H1 (cell line): ENCODE measurements at regions not wholly inside any gene's neighbourhood (a gene's known extent, or its start where the extent isn't known, plus 50 kb on each side); places are given as distances from the start of the nearest gene placed in this dataset.

ENCODE experiments used
- CTCF ChIA-PET: fragments of 300-600 bp; sonication (Branson Sonifier 250); formaldehyde crosslinking; loops from one replicate; lab custom pipeline; 2021; ENCODE audit not compliant: partially characterized antibody; lab: Charles Lee
- POLR2A ChIA-PET: fragments of 300-600 bp; sonication (Branson Sonifier 250); formaldehyde crosslinking; loops from one replicate; lab custom pipeline; 2021; ENCODE audit warnings: inconsistent platforms; ENCODE audit not compliant: partially characterized antibody; lab: Charles Lee
- DNase-seq, 2 experiments: peaks; one replicate each; pipeline versions ENCODE4 v3.0.0 to v3.0.0-alpha.2; 2010 to 2022; ENCODE audit warnings: low spot score in 2 of 2, low read depth in 1 of 2, mixed read lengths in 1 of 2
- FAIRE-seq: peaks from 2 replicates; lab custom pipeline; 2011; peaks lifted over from hg19 to GRCh38; lab: Jason Lieb, UNC
- H2AFZ ChIP-seq: 2 replicates; pipeline ENCODE4 v1.8.1; 2012; ENCODE audit warnings: low read length, inconsistent platforms
- H2AK5ac ChIP-seq: 2 replicates; pipeline ENCODE4 v1.6.1; 2013; ENCODE audit warnings: low read depth, low read length
- H2BK120ac ChIP-seq: replicated peaks from 2 replicates; pipeline ENCODE3; 2013; ENCODE audit warnings: low read depth, low read length, inconsistent platforms
- H2BK12ac ChIP-seq: 2 replicates; pipeline ENCODE4 v1.6.1; 2013; ENCODE audit warnings: low read depth, low read length
- H2BK15ac ChIP-seq: 2 replicates; pipeline ENCODE4 v1.6.1; 2013; ENCODE audit warnings: low read length
- H2BK20ac ChIP-seq: 2 replicates; pipeline ENCODE4 v1.6.1; 2013; ENCODE audit warnings: low read length
- H2BK5ac ChIP-seq: 2 replicates; pipeline ENCODE4 v1.6.1; 2013; ENCODE audit warnings: low read depth, low read length
- H3K14ac ChIP-seq: 2 replicates; pipeline ENCODE4 v1.6.1; 2013; ENCODE audit warnings: inconsistent platforms; ENCODE audit not compliant: insufficient read length
- H3K18ac ChIP-seq: 2 replicates; pipeline ENCODE4 v1.6.1; 2013; ENCODE audit warnings: low read length; ENCODE audit errors: extremely low read depth
- H3K23ac ChIP-seq: 2 replicates; pipeline ENCODE4 v1.6.1; 2013; ENCODE audit warnings: inconsistent platforms; ENCODE audit not compliant: insufficient read length
- H3K23me2 ChIP-seq: 2 replicates; pipeline ENCODE4 v1.6.1; 2013; ENCODE audit warnings: low read depth, low read length
- H3K27ac ChIP-seq: 2 replicates; pipeline ENCODE4 v1.6.1; 2011; ENCODE audit warnings: low read depth, low read length, inconsistent platforms
- H3K27me3 ChIP-seq, 4 experiments: replicated peaks in 1 of 4; 1 replicate in 1 of 4; 2 replicates in 3 of 4; pipeline versions ENCODE4 v1.6.1 to v1.8.1; 2011 to 2013; ENCODE audit warnings: low read length in 3 of 4, mild to moderate bottlenecking in 3 of 4, inconsistent platforms in 2 of 4, mixed read lengths in 2 of 4, moderate library complexity in 1 of 4; ENCODE audit not compliant: control insufficient read depth in 3 of 4, insufficient read depth in 3 of 4; ENCODE audit errors: extremely low read depth in 1 of 4
- H3K36me3 ChIP-seq, 4 experiments: 2 replicates each; pipeline versions ENCODE4 v1.6.1 to v1.8.1; 2011 to 2013; ENCODE audit warnings: mild to moderate bottlenecking in 4 of 4, low read length in 3 of 4, moderate library complexity in 2 of 4, control low read depth in 1 of 4, inconsistent platforms in 1 of 4; ENCODE audit not compliant: insufficient read depth in 4 of 4, control insufficient read depth in 2 of 4
- H3K4ac ChIP-seq: replicated peaks from 2 replicates; pipeline ENCODE3; 2013; ENCODE audit warnings: low read length, low read depth, mixed read lengths, inconsistent platforms; ENCODE audit not compliant: insufficient read length
- H3K4me1 ChIP-seq, 4 experiments: replicated peaks in 1 of 4; 1 replicate in 1 of 4; 2 replicates in 3 of 4; pipeline versions ENCODE4 v1.6.1 to v1.8.1; 2011 to 2013; ENCODE audit warnings: low read length in 3 of 4, inconsistent platforms in 2 of 4, mixed read lengths in 1 of 4; ENCODE audit not compliant: insufficient read depth in 4 of 4, control insufficient read depth in 3 of 4
- H3K4me2 ChIP-seq, 2 experiments: 2 replicates each; pipeline versions ENCODE4 v1.6.1 to v1.8.1; 2011 to 2013; ENCODE audit warnings: low read depth in 2 of 2, low read length in 2 of 2, control low read depth in 1 of 2, inconsistent platforms in 1 of 2, mild to moderate bottlenecking in 1 of 2; ENCODE audit not compliant: insufficient read depth in 1 of 2
- H3K4me3 ChIP-seq, 4 experiments: fragments of 200-600, 300-600 bp in 1 of 4; sonication (generic), shearing (Covaris generic), sonication (Bioruptor Twin) in 1 of 4; 2 replicates each; pipeline versions ENCODE4 v1.5.1 to v1.8.1; 2011 to 2016; ENCODE audit warnings: low read length in 4 of 4, low read depth in 3 of 4, control low read depth in 2 of 4, inconsistent platforms in 2 of 4, mild to moderate bottlenecking in 2 of 4, mixed read lengths in 1 of 4, moderate library complexity in 1 of 4; ENCODE audit not compliant: insufficient read depth in 2 of 4; ENCODE audit errors: extremely low read depth in 1 of 4
- H3K56ac ChIP-seq: replicated peaks from 2 replicates; pipeline ENCODE3; 2013; ENCODE audit warnings: low read depth, mild to moderate bottlenecking, mixed read lengths, low read length, inconsistent platforms; ENCODE audit not compliant: insufficient read length
- H3K79me1 ChIP-seq: 2 replicates; pipeline ENCODE4 v1.6.1; 2013; ENCODE audit warnings: low read depth, low read length, control low read depth
- H3K79me2 ChIP-seq, 2 experiments: 2 replicates each; pipeline versions ENCODE4 v1.6.1 to v1.8.1; 2012 to 2013; ENCODE audit warnings: low read length in 2 of 2, mild to moderate bottlenecking in 2 of 2, inconsistent platforms in 1 of 2; ENCODE audit not compliant: insufficient read depth in 2 of 2, control insufficient read depth in 1 of 2
- H3K9ac ChIP-seq, 4 experiments: replicated peaks in 1 of 4; 1 replicate in 1 of 4; 2 replicates in 3 of 4; pipeline versions ENCODE4 v1.6.1 to v1.8.1; 2011 to 2013; ENCODE audit warnings: low read depth in 3 of 4, low read length in 3 of 4, control low read depth in 2 of 4, mild to moderate bottlenecking in 2 of 4, moderate library complexity in 2 of 4, inconsistent platforms in 1 of 4; ENCODE audit errors: extremely low read depth in 1 of 4
- H3K9me3 ChIP-seq, 2 experiments: 2 replicates each; pipeline versions ENCODE4 v1.6.1 to v1.8.1; 2012 to 2013; ENCODE audit warnings: mild to moderate bottlenecking in 2 of 2, moderate library complexity in 2 of 2, control low read depth in 1 of 2, inconsistent platforms in 1 of 2, low read depth in 1 of 2, low read length in 1 of 2, mixed read lengths in 1 of 2; ENCODE audit not compliant: insufficient read depth in 2 of 2
- H4K20me1 ChIP-seq, 2 experiments: replicated peaks in 1 of 2; 2 replicates each; pipeline versions ENCODE3 to v1.8.1; 2011 to 2013; ENCODE audit warnings: inconsistent platforms in 2 of 2, low read length in 2 of 2, mild to moderate bottlenecking in 1 of 2; ENCODE audit not compliant: insufficient read depth in 2 of 2, control insufficient read depth in 1 of 2
- H4K5ac ChIP-seq: 2 replicates; pipeline ENCODE4 v1.6.1; 2013; ENCODE audit warnings: low read length, low read depth, mixed read lengths, inconsistent platforms; ENCODE audit not compliant: insufficient read length
- H4K8ac ChIP-seq: 2 replicates; pipeline ENCODE4 v1.8.0; 2013; ENCODE audit warnings: mild to moderate bottlenecking, moderate library complexity, low read length, inconsistent platforms; ENCODE audit not compliant: insufficient read depth; ENCODE audit errors: extremely low read depth
- H4K91ac ChIP-seq: replicated peaks from 2 replicates; pipeline ENCODE3; 2013; ENCODE audit warnings: low read length, mixed read lengths, inconsistent platforms; ENCODE audit not compliant: insufficient read length
- FOSL1 ChIP-seq: IDR thresholded peaks from 2 replicates; pipeline ENCODE4 v1.6.1; 2011; ENCODE audit warnings: mild to moderate bottlenecking, low read depth, low read length, moderate library complexity; ENCODE audit not compliant: insufficient read depth
- KDM1A ChIP-seq: fragments of 200-600, 300-600 bp; sonication (generic); IDR thresholded peaks from 2 replicates; pipeline ENCODE4 v1.7.1; 2016; ENCODE audit warnings: mild to moderate bottlenecking, low read length, borderline replicate concordance
- KDM5A ChIP-seq: fragments of 200-600 bp; IDR thresholded peaks from 2 replicates; pipeline ENCODE4 v1.7.1; 2012; ENCODE audit warnings: mild to moderate bottlenecking, low read length, inconsistent platforms, mixed read lengths
- RXRA ChIP-seq: IDR thresholded peaks from 2 replicates; pipeline ENCODE4 v1.6.1; 2011; ENCODE audit warnings: low read depth, mild to moderate bottlenecking, low read length, moderate library complexity; ENCODE audit not compliant: insufficient read depth
- SP2 ChIP-seq: IDR thresholded peaks from 2 replicates; pipeline ENCODE4 v1.6.1; 2012; ENCODE audit warnings: mild to moderate bottlenecking, low read length, inconsistent platforms
- ZNF274 ChIP-seq: IDR thresholded peaks from 2 replicates; pipeline ENCODE4 v1.7.0; 2012; ENCODE audit warnings: low read length, borderline replicate concordance; ENCODE audit errors: extremely low read depth
- WGBS, 2 experiments: shearing (Covaris generic) in 1 of 2; methylation state at CpG; one replicate each; pipeline versions ENCODE4 v1.1.6 to v1.1.7; 2013 to 2015; ENCODE audit warnings: low lambda C conversion rate in 2 of 2, mixed read lengths in 2 of 2, inconsistent platforms in 1 of 2, low coverage in 1 of 2, missing lambda C conversion rate in 1 of 2; ENCODE audit not compliant: insufficient replicate concordance in 2 of 2, insufficient coverage in 1 of 2, insufficient read length in 1 of 2; ENCODE audit errors: extremely low coverage in 1 of 2, missing lambda C conversion rate in 1 of 2; 5-methylcytosine and 5-hydroxymethylcytosine counted together

- H4K5ac ChIP-seq, result no peak overlapping the region
- TF ChIP-seq KDM1A (no peak), KDM5A (no peak), FOSL1 (no peak), SP2 (no peak), RXRA (no peak), ZNF274 (no peak)
- TF ChIP-seq, all 59 proteins: peak for 0
- Histone ChIP-seq H2BK20ac (no peak overlapping the region), H3K27ac (no peak overlapping the region), H2AFZ (no peak overlapping the region), H4K91ac (no peak overlapping the region), H3K4me2 (no peak overlapping the region), H2AK5ac (no peak overlapping the region), H3K23ac (no peak overlapping the region), H4K8ac (no peak overlapping the region), H3K14ac (no peak overlapping the region), H3K23me2 (no peaks in the 10 kb centered on the region), H3K79me2 (no peaks in the 10 kb centered on the region), H3K4me1 (no peaks in the 10 kb centered on the region), H3K4me3 (no peak overlapping the region), H4K20me1 (no peaks in the 10 kb centered on the region), H3K79me1 (no peaks in the 10 kb centered on the region), H3K36me3 (no peaks in the 10 kb centered on the region), H3K27me3 (no peaks in the 10 kb centered on the region), H3K9ac (no peak overlapping the region), H3K9me3 (no peaks in the 10 kb centered on the region), H2BK12ac (no peak overlapping the region), H2BK15ac (no peak overlapping the region), H2BK5ac (no peak overlapping the region), H3K18ac (no peak overlapping the region), H3K56ac (no peak overlapping the region), H3K4ac (no peak overlapping the region), H2BK120ac (no peak overlapping the region)
- FAIRE-seq (no peak), DNase-seq (no peak)
- ChIA-PET CTCF (no interaction called here), POLR2A (no interaction called here)
- WGBS, 2 experiments, result 90% methylated on average over 3 of the region's 3 CpGs; no CpG with 5 or more reads in 1 of the 2 experiments
Measured at GRCh38 chr5:175279506-175279905, 164.5 kb downstream of the DRD1 start.
